PFSK-1 (cell line): ENCODE measurements at regions not wholly inside any gene's neighbourhood (a gene's known extent, or its start where the extent isn't known, plus 50 kb on each side); places are given as distances from the start of the nearest gene placed in this dataset.

Experiments used
- FOXP2 ChIP-seq: optimal IDR thresholded peaks from 2 replicates; pipeline ENCODE3; 2011; ENCODE audit warnings: borderline replicate concordance, control low read depth, inconsistent platforms; ENCODE audit not compliant: insufficient read depth; ENCODE audit errors: extremely low read length, extremely low read depth
- POLR2AphosphoS5 ChIP-seq: IDR thresholded peaks from 2 replicates; pipeline ENCODE4 v1.6.1; 2012; ENCODE audit warnings: low read depth, mild to moderate bottlenecking, control low read depth, low read length, moderate library complexity
- SIN3A ChIP-seq: IDR thresholded peaks from 2 replicates; pipeline ENCODE4 v1.6.1; 2012; ENCODE audit warnings: mild to moderate bottlenecking, low read length, moderate library complexity, borderline replicate concordance; ENCODE audit not compliant: insufficient read depth
- TAF1 ChIP-seq: IDR thresholded peaks from 2 replicates; pipeline ENCODE4 v1.6.1; 2012; ENCODE audit warnings: low read length, control low read depth, borderline replicate concordance; ENCODE audit not compliant: insufficient read depth
- TF ChIP-seq, protein P1 (sequence below), 2 experiments: IDR thresholded peaks; 2 replicates each; pipeline versions ENCODE4 v1.6.1 to v1.8.0; 2011 to 2012; ENCODE audit warnings: low read depth in 2 of 2, low read length in 2 of 2, control low read depth in 1 of 2, inconsistent platforms in 1 of 2, mild to moderate bottlenecking in 1 of 2, moderate library complexity in 1 of 2; ENCODE audit not compliant: insufficient read depth in 1 of 2

DNA sequence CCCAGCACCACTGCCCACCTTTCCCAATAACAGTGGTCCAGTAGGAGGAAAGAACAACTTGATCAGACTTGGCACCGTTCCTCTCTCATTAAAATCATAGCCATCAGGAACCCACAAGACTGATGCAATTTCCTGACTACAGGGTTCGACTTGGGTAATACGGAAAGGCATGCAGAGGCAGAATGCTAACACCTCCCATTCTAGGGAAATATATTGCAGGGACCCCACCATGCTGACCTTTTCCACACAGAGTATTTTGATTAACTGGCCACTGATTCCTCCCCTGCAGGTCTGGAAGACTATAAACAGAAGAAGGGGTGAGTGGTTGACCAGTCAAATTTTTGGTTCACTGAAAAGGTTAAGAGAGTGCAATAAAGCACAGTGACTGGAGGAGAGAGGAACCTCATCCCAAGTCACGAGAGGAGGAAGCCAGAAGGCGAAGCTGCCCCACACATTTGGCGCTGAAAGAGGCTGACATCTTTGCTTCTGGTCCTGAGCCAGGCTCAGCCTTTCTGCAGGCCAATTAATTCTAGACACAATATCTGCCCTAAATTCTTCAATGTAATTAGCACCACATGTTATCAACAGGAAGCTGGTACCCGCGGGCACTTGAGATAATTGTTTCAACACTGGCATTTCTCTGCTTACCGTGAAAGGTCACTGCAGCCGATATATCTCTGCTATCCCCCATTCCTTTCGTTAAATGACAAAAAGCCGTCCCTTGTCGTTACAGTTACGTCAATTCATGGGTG lies 64.7 kb upstream of the SPOCK1 start:
- 0 out of 2 replicates have a peak, but pooled peaks have one; percentile 13 for TF ChIP-seq TAF1
- no peak for TF ChIP-seq POLR2AphosphoS5
- TF ChIP-seq FOXP2: peak; percentile 26
- TF ChIP-seq, protein P1, sequence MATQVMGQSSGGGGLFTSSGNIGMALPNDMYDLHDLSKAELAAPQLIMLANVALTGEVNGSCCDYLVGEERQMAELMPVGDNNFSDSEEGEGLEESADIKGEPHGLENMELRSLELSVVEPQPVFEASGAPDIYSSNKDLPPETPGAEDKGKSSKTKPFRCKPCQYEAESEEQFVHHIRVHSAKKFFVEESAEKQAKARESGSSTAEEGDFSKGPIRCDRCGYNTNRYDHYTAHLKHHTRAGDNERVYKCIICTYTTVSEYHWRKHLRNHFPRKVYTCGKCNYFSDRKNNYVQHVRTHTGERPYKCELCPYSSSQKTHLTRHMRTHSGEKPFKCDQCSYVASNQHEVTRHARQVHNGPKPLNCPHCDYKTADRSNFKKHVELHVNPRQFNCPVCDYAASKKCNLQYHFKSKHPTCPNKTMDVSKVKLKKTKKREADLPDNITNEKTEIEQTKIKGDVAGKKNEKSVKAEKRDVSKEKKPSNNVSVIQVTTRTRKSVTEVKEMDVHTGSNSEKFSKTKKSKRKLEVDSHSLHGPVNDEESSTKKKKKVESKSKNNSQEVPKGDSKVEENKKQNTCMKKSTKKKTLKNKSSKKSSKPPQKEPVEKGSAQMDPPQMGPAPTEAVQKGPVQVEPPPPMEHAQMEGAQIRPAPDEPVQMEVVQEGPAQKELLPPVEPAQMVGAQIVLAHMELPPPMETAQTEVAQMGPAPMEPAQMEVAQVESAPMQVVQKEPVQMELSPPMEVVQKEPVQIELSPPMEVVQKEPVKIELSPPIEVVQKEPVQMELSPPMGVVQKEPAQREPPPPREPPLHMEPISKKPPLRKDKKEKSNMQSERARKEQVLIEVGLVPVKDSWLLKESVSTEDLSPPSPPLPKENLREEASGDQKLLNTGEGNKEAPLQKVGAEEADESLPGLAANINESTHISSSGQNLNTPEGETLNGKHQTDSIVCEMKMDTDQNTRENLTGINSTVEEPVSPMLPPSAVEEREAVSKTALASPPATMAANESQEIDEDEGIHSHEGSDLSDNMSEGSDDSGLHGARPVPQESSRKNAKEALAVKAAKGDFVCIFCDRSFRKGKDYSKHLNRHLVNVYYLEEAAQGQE (IDR thresholded peaks at IDR 0.05; ENCODE audit: insufficient read depth in 1 of 2, low read depth in 2 of 2, low read length in 2 of 2): peak in 1 of 2 experiments; percentile 12; a peak in 1 of 4 replicates
- no peak for TF ChIP-seq SIN3A

DNA sequence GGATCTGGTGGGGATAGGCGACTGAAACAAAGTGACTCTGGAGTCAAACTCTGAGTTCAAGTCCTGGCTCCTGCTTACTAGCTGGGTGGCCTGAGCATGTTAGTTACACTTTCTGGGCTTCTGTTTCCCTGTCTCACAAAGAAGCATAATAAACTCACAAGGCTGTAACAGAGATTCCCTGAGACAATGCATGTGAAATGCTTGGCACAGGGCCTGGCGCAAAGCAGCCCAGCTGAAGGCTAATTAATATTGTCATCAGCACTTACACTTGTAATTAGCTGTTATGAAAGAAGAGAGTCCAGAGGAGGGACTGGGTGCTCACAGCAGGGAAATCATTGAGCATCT lies 64.1 kb upstream of the SPOCK1 start:
- no peak for TF ChIP-seq POLR2AphosphoS5
- TF ChIP-seq SIN3A: no peak
- TF ChIP-seq FOXP2: no peak
- TF ChIP-seq, protein P1 (IDR thresholded peaks at IDR 0.05; ENCODE audit: insufficient read depth in 1 of 2, low read depth in 2 of 2, low read length in 2 of 2): no peak
- no peak for TF ChIP-seq TAF1

DNA sequence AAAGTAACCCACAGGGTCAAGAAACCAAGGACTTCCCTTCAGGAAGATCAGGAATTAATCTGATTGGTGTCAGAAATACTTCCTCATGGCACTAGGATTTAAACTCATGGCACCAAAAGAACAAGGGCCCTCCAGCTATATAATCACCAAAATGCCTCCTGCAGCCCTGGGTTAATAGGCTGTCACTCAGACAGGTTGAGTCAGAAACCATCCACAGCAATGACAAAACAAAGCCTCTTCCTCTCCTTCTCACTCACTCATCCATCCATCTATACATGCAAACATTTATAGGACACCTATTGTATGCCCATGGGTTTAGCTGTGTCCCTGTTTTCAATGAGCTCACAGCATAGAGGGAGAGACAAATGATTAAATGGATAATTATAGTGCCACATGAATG lies 62.5 kb upstream of the SPOCK1 start:
- TF ChIP-seq, protein P1 (IDR thresholded peaks at IDR 0.05; ENCODE audit: insufficient read depth in 1 of 2, low read depth in 2 of 2, low read length in 2 of 2): no peak
- TF ChIP-seq POLR2AphosphoS5 (no peak), TAF1 (no peak), FOXP2 (no peak), SIN3A (no peak)

DNA sequence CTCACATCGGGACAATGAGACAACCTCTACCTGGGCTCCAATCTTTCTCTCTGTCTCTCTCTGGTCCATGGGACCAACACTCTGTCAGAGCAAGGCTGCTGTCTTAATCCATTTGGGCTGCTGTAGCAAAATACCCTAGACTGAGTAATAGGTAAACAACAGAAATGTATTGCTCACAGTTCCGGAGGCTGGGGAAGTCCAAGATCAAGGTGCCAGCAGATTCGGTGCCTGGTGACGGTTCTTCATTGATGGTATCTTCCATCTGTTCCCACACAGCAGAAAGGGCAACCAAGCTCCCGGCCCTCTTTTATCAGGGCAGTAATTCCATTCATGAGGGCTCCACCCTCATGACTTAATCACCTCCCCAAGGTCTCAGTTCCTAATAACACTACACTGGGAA lies 61.3 kb upstream of the SPOCK1 start:
- TF ChIP-seq, protein P1 (IDR thresholded peaks at IDR 0.05; ENCODE audit: insufficient read depth in 1 of 2, low read depth in 2 of 2, low read length in 2 of 2): no peak
- TF ChIP-seq FOXP2 (no peak), SIN3A (no peak), TAF1 (no peak), POLR2AphosphoS5 (no peak)
